Stimulated activated naive CD4-positive, alpha-beta T cell treated with Interleukin-2 at 50 U/mL for 16 hours (primary cell): ENCODE measurements at regions not wholly inside any gene's neighbourhood (a gene's known extent, or its start where the extent isn't known, plus 50 kb on each side); places are given as distances from the start of the nearest gene placed in this dataset.

Experiments
- DNase-seq: peaks from one replicate; lab custom pipeline; 2025; lab: John Stamatoyannopoulos, UW

DNA sequence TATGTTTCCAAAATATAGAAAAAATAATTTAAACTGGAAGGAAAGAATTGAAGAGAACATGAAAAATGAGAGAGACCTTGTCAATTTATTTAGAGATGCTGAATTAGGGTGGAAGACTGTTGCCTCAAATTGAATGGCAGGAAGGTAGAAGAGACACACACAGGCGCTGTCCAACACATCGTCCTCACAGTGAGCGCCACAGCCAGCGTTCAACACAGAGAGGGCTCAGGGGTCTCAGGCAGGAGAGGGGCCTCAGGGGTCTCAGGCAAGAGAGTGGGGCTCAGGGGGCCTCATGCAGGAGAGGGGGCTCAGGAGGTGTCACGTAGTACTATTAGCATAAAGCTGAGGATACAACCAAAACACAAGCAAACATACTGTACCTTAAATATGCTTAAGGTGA is 65.7 kb downstream of the TMEM18 start:
- DNase-seq: no peak

DNA sequence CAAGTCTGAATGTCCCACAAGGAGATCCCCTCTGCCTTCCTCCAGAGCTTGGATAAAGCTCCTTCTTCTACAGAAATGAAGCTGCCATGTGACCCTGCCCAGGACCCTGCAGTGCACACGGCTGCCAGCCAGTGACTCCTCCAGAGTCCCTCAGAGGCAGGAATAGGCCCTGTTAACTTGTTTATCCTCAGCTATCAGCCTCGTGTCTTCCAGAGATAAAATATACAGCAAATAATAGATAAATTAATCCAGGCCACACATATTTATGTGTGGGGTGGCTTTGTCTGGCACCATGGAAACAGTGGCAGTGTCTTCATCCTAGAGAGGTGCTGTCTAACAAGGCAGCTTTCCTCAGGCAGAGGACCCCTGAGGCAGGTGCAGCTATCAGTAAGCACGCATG is 66.7 kb downstream of the TMEM18 start:
- no peak for DNase-seq

DNA sequence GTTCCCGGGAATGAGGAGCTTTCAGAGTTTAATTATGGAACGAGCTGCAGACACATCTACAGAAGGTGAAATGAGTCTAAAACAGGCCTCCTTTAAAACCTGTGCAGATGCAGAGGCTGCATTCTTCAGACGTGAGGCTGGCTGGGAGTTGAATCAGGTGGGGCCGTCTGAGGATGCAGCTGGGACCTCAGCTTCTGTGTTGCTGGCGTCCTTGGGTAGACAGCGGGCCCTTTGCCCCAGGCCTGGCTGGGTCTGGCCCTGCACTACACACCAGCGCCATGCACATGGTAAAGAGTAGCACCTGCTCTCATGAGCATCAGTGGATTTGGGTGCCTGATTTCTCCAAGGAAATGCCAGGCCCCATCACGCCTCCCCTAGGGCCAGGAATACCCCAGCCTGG is 67.3 kb downstream of the TMEM18 start:
- no peak for DNase-seq

DNA sequence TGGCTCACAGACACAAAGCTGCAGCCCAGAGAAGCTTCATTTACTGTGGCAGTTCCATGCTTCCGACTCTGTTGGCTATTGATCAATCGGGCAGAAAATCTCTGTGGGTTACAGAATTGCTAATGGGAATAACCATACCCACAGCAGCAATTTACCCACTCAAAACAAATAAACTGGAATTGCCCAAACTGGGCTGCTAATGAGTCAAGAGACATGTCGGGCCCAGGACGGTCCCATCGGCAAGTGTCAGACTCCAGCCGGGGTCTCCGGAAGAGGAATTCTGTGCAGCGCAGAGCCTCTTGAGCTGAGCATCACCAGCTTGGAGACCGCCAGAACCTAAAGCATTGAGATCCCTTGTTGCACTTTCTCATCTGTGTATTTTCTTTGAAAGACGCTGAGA is 67.8 kb downstream of the TMEM18 start:
- no peak for DNase-seq

DNA sequence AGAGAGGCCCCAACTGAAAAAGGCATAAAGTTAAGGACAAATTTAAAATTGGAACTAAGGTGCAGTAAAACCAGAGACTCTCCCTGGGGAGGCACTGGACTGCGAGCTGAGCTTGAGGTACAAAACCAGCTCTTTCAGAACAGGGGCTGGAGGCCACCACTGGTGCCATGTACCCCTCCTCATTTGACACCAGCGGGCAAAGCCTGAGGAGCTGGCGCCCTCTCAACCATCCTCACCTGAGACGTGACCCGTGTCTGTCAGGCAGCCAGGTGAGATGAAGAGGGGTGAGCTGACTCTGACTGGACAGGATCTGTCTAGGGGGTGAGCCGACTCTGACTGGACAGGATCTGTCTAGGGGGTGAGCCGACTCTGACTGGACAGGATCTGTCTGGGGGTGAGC is 68.5 kb downstream of the TMEM18 start:
- DNase-seq: no peak

DNA sequence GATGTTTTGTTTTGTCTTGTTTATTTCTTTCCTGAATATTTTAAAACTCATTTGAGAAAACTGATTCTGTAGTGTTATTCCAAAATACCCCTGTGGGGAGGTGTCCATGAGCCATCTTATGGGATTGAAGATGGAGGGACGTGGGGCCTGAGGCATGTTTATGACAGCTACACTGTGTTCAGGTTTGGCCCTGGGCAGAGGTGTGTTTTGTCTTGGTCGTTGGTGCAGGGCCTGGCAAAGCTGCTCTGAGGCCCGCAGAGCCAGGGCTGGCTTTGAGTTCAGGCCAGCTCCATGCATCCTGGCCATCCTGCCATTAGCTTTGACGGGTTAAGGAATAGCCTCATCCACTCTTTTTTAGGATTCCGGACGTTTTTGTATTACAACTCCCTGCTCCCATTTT is 68.9 kb downstream of the TMEM18 start:
- DNase-seq: no peak

DNA sequence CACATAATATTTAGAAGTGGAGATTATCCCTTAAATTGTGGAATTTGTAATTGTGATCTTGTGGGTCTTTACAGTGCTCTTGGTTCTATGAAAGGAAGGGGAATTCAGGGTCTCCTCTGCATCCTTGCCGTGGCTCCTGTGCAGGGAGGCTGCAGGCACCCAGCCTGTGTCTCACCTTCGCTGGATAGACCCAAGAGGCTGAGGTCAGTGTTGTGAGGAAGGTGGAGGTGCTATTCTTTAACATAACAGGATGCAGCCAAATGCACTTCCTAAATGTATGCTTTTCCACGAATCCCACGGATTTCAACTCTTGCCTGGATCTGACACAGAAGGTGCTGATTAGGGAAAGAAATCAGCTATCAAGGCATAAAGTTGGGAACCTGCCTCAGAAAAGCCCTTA is 69.5 kb downstream of the TMEM18 start:
- no peak for DNase-seq

DNA sequence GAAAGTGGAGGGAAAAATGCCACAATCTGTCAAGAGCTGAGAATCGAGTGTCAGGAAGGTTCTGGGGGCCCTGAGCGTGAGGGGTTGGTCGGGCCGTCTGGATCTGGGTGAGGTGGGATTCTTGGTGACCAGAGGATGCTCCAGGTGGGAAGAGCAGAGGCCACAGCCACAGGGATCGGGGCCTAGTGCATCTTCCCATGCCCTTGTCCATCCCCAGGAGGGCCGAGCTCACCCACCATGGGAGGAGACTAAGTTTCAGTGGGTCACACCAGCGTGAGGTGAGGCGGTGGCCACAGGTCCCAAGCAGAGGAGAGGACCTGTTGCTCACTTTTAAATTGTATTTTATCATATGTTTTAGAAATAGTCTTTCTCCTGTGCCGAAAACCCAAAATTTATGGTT is 70.0 kb downstream of the TMEM18 start:
- DNase-seq: no peak

DNA sequence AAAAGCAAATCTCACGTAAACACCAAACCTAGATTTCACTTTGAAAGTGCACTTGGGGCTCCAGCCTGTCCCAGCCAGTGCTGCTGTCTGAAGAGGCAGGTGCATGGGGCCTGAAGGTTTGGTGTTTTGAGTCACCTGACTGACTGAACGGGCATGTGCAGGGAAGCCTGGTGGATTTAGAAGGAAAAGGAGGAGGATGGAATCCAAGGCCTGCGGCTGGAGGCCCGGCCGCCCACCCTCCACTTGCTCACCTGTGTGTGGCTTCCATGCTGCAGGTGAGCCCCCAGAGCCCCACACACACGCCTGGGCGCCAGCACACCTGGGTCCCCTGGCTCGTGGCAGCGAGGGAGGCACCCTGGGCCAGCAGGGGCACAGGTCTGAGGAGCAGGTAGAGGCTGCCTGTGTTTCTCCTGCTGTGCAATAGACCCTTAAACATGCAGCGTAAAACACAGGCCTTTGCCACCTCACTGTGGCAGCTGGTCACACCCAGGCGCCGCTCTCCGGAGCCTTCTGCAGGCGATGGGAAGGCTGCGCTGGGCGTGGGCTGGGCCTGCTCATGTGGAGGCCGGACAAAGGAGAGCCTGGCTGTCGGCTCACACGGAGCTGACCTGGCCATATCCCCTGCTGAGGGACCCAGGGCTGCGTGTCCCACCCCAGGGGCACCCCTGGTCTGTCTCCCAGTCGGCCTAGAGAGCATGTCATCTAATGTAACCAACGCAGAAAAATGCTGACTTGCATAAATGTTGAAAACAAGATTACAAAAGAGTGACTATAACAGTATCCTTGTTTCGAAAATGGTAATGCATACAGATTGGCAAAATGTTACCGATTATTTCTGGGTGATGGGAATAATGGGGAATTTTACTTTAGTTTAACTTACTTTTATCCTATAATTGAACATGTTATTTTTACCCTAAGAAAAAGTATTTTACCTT is 71.3 kb downstream of the TMEM18 start:
- no peak for DNase-seq

DNA sequence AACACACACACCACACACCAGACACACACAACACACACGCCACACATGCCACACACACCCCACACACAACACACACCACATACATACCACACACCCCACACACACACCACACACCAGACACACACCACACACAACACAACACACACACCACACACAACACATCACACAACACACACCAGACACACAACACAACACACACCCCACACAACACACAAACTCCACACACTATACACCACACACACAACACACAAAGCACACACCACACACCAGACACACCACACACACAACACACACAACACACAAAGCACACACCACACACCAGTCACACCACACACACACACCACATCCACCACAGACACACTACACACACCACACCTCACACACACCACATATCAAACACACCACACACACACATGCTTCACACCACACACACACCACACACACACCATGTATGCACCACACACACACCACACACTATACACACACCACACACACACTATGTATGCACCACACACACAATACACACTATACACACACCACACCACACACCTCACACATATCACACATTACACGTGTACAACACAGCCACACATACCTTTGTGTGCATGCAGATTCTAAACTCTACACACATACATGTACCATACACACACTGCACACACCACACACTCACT is 72.2 kb downstream of the TMEM18 start:
- no peak for DNase-seq

DNA sequence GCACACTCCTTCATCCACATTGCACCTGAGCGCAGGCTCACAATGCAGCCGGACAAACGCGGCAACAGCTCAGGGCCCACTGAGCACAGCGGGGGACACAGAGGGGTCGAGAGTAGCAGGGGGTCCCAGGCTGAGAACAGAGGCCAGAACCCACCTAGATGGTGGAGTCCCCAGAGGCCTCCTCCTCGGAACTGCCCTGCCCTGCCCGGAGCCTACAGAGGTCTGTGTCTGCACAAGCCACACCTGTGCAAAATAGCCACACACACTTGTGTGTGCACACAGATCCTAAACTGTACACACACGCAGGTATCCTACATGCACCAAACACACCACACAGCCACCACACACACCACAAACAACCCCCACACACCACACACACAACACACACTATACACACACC is 72.8 kb downstream of the TMEM18 start:
- DNase-seq: no peak

DNA sequence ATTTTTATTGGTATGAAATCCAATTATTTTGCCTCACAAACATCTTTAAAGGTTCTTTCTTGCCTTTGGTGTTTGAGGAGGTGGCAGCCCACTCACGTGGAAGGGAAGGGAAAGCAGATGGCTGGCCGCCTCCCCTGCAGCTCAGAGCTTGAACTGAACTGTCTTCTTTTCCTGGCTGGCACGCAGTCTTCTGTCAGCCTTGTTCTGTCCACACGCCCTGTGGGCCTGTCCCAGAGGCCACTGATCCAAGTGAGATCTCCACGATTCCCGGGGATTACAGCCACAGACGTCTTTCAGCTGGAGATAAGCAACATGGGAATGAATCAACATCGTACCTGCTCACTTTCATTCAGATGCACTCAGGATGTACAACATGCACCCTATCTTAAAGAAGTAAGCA is 73.3 kb downstream of the TMEM18 start:
- DNase-seq: no peak

DNA sequence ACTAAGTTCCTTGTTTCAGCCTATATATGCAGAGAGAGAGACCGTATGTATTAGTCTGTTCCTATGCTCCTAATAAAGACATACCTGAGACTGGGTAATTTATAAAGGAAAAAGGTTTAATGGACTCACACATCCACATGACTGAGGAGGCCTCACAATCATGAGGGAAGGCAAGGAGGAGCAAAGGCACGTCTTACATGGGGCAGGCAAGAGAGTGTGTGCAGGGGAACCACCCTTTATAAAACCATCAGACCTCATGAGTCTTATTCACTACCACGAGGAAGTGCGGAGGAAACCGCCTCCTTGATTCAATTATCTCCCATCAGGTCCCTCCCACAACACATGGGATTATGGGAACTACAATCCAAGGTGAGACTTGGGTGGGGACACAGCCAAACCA is 73.8 kb downstream of the TMEM18 start:
- DNase-seq: no peak

DNA sequence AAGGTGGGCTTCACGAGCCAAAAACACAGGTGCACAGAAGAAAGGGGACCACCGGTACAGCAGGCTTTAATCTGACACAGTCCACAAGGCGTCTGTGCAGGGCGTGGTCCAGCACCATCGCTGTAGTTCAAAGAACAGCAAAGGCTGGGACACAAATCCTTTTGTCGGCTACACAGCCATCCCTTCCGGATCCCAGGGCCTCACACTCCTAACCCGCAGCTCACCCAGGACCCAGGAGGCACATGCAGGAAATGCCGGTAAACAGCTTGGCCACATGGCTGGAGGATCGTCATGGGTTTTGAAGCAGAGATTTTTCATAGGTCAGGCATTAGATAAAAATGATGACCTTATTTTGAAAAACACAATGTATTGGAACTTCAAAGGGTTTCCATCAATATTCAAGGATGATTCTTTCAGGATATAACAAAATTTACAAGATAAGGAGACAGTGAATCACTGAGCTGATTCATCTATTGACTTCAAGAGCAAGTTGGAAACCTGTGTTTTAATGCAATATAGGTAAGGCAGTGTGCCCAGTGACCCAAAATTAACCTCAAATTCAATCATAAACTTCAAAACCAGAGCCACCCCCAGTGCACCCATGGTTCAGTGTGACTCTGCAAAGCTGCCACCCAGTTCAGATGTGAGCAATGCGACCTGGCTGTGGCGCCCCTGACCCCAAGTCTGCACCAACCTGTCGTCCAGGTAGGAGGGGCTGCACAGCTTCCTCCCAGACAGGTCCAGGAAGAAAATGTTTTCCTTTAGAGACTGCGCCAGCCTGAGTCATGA is 74.4 kb downstream of the TMEM18 start:
- DNase-seq: no peak

DNA sequence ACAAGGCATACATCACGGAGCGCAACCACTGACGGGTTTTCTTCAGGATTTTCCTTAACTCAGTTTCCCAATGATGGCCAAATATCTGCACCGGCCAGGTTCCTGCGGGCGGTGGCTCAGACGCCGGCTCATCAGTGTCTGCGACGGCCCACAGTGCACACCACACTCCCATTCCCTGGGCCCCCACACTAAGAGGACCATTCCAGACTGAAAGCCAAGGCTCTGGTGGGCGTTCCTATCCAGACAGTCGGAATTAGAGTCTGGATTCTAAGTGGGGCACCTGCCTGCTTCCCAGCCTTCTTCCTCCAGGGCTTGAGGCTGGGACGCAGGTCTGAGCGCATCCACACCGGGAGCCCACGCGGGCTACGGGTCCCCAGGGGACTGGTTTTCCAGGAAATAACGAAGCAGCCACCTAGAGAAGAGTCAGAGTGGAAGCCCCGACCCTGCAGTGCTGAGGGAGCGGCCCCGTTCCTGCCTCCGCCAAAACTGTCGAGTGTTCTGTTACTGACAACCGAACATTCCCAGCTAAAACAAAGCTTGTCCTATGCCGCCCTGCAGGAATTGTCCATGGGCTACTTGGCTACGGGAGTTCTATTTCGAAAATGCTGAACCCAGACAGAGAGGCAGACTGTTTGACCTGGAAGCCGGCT is 75.3 kb downstream of the TMEM18 start:
- DNase-seq: no peak

DNA sequence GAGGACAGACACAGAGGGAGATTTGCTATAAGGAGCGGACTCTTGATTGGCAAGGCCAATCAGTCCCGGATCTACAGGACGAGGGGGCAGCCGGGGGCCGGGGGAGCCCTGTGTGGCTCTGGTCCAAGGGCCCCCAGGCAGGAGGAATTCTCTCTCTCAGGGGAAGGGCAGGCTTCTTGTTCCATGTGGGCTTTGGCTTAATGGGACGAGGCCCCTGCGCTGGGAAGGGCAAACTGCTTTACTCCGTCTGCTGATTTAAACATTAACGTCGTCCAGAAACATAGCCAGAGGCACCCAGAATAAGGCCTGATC is 75.9 kb downstream of the TMEM18 start:
- no peak for DNase-seq

DNA sequence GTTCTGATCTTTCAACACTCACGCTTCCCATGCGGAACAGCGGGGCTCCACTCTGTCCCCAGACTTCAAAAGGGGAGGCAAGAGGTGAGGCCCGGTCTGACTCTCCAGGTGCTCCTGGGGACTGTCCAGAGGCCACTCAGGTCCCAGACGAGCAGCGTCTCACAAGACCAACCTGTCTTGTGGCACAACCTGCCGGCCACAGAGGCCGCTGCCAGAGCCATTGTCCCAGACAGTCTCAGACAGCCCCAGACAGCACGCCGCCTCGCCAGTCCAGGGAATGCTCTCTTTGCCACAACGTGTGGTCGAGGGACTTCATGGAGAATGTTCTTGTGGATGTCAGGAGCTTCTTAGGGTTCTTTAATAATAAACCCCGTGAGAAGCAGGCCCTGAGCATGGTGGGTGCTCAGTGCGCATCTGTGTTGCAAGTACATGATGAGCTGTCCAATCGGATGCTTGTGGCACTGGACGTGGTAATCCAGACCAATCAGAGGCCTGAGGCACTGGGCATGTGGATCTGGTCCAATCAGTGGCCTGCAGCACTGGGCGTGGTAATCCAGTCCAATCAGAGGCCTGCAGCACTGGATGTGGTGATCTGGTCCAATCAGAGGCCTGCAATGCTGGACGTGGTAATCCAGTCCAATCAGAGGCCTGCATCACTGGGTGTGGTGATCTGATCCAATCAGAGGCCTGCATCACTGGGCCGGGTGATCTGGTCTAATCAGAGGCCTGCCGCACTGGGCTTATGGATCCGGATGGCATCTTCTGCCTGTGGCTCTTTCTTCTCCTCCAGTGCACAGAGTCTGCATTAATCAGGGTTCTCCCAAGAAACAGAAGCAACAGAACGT is 76.4 kb downstream of the TMEM18 start:
- no peak for DNase-seq

DNA sequence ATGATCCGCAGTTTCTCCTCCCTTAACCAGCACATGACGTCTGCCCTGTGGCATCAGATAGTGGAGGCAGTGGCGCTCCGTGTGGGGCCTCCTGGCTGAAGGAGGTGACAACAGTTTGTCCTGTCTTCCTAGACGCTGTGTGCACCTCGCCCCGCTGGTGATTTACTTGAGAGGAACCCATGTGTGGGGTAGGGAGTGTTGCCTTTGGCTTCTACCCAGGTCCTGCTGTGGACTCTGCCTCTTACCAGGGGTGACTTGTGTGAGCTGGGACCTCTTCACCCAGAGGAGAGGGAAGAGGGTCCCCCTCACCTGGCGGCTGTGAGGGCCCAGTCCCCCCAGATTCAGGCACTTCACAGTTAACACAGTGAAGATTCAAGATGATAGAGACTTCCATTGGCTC is 77.6 kb downstream of the TMEM18 start:
- DNase-seq: no peak

DNA sequence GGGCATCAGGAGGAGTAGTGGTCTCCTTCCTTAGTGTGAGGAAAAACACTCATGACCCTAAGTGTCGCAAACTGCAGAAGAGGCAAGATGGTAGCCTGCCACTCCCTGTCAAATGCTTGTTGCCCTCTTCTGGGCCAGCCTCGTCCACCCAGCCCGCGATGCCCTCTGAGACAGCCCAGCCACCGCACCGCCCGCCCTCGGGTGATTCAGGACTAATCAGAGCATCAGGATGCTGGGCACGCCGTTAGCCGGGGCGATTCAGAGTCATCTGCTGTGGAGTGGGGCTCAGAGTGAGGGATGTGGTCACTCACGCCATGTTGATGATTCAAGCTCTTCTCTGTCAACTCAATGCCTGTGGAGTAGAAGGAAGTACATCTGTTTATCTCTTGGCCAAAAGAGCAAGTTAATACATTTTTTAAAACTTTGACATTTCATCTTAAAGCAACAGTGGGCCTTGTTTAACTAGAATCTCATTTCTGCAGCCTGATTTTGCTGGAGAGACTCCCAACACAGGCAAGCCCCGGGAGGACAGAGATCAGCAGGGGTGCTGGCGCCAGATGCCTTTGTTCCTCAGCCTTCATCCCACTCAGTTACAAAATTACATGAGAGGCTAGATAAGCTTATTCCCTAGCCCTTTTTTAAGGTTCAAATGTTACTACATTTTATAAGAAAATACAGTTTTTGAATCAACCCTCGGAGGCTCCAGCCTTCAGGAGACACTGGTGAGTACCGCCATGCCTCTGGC is 79.0 kb downstream of the TMEM18 start:
- DNase-seq: no peak

DNA sequence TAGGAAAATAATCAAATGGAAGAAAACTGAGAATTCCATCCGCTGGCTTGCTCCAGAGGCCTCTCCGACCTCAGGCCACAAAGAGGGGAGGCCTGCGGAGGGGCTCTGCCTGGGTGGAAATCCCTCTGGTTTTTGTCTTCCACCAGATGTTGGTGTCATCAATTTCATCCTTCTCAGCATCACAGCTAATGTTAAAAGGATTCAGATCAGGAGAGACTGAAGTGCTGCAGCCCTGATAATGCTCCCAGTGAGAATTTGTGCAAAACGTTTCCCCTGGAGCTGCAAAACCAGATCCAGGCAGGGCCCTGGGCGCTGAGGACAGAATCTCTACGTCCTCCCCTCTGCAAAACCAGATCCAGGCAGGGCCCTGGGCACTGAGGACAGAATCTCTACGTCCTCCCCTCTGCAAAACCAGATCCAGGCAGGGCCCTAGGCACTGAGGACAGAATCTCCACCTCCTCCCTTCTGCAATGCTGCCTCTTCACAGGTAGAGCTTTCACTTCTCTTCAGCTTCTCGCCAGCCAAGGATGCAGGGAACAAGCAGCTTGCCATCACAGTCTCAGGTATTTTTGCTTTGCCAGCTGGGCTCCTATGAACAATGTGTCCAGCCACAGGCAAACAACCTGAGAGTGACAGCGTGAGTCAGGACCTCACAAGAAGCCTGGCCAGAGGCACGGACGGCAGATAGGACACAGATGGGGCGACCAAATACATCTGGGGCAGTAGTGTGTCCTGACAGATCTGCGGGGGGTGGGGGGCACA is 81.2 kb downstream of the TMEM18 start:
- no peak for DNase-seq
